PFSK-1 (cell line): ENCODE measurements at regions not wholly inside any gene's neighbourhood (a gene's known extent, or its start where the extent isn't known, plus 50 kb on each side); places are given as distances from the start of the nearest gene placed in this dataset.

Experiments
- POLR2AphosphoS5 ChIP-seq: IDR thresholded peaks from 2 replicates; pipeline ENCODE4 v1.6.1; 2012; ENCODE audit warnings: low read depth, mild to moderate bottlenecking, control low read depth, low read length, moderate library complexity
- TAF1 ChIP-seq: IDR thresholded peaks from 2 replicates; pipeline ENCODE4 v1.6.1; 2012; ENCODE audit warnings: low read length, control low read depth, borderline replicate concordance; ENCODE audit not compliant: insufficient read depth

DNA sequence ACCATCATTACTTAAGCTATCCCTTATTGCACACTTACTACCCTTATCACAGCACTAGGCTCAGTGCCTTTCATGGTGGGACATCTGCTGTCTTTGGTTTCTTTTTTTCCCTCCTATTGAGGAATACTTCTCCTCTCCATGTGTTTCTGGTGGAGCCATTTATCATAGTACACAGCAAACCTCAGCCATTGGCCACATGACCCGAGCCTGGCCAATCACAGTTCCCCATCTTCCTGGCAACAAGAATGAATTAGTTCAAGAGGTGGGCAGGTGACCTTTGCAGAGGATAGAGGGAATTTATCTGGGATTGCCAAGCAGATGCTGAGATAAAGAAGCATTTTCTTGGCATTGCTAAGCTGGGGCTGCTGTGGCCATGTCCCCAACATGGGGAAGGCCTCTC, 101.1 kb upstream of the ZNF618 start:
- TF ChIP-seq TAF1 (no peak), POLR2AphosphoS5 (no peak)
